HCT116 (cell line): ENCODE measurements at regions not wholly inside any gene's neighbourhood (a gene's known extent, or its start where the extent isn't known, plus 50 kb on each side); places are given as distances from the start of the nearest gene placed in this dataset.

ENCODE experiments used
- CEBPB ChIP-seq: IDR thresholded peaks from 2 replicates; pipeline ENCODE4 v1.6.1; 2012; ENCODE audit warnings: low read depth
- EZH2phosphoT487 ChIP-seq: fragments of 200-600 bp; IDR thresholded peaks from 2 replicates; pipeline ENCODE4 v1.6.1; 2018; ENCODE audit warnings: antibody characterized with exemption, borderline replicate concordance
- POLR2A ChIP-seq: IDR thresholded peaks from 2 replicates; pipeline ENCODE4 v1.7.0; 2011; ENCODE audit warnings: borderline replicate concordance; ENCODE audit not compliant: insufficient read depth, insufficient read length; ENCODE audit errors: extremely low read depth
- TF ChIP-seq, protein P1 (sequence below), 3 experiments: fragments of 200-600 bp in 1 of 3; sonication (generic) in 1 of 3; IDR thresholded peaks in 2 of 3; conservative IDR thresholded peaks in 1 of 3; 2 replicates each; pipeline ENCODE4 v1.5.1; 2012 to 2017; ENCODE audit warnings: low read depth in 2 of 3, low read length in 2 of 3, antibody characterized with exemption in 1 of 3, borderline replicate concordance in 1 of 3, control low read depth in 1 of 3, mild to moderate bottlenecking in 1 of 3, mixed read lengths in 1 of 3, mixed run types in 1 of 3, moderate library complexity in 1 of 3; ENCODE audit not compliant: insufficient read depth in 1 of 3
- TF ChIP-seq, protein P2 (sequence below): IDR thresholded peaks from 2 replicates; pipeline ENCODE4 v1.6.1; 2012; ENCODE audit warnings: low read depth

DNA sequence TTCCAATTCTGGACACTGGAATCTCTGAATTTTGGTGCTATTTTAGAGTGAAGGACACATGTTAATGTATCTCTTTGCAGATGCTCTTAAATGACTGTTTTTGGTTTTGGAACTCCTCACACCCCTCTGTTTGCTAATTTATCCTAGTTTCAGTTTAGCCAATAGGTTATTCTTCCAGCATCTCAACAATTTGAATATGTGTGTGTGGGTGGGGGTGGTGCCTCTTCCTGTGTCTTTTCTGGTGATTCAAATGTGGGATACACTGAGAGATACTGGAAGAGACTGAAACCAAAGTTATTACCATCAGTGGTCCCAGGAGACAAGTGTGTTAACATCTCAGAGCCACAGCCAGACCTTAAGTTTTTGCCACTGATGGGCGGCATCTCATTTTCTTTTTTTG lies 1317.4 kb upstream of the TMEM132C start:
- TF ChIP-seq CEBPB (no peak), POLR2A (no peak), EZH2phosphoT487 (no peak)
- TF ChIP-seq, protein P1, sequence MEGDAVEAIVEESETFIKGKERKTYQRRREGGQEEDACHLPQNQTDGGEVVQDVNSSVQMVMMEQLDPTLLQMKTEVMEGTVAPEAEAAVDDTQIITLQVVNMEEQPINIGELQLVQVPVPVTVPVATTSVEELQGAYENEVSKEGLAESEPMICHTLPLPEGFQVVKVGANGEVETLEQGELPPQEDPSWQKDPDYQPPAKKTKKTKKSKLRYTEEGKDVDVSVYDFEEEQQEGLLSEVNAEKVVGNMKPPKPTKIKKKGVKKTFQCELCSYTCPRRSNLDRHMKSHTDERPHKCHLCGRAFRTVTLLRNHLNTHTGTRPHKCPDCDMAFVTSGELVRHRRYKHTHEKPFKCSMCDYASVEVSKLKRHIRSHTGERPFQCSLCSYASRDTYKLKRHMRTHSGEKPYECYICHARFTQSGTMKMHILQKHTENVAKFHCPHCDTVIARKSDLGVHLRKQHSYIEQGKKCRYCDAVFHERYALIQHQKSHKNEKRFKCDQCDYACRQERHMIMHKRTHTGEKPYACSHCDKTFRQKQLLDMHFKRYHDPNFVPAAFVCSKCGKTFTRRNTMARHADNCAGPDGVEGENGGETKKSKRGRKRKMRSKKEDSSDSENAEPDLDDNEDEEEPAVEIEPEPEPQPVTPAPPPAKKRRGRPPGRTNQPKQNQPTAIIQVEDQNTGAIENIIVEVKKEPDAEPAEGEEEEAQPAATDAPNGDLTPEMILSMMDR (IDR thresholded peaks at IDR 0.05 in 2 of 3, conservative IDR thresholded peaks at IDR 0.05 in 1 of 3; ENCODE audit: borderline replicate concordance in 1 of 3, insufficient read depth in 1 of 3, low read depth in 2 of 3, low read length in 2 of 3), result no peak
- TF ChIP-seq, protein P2, sequence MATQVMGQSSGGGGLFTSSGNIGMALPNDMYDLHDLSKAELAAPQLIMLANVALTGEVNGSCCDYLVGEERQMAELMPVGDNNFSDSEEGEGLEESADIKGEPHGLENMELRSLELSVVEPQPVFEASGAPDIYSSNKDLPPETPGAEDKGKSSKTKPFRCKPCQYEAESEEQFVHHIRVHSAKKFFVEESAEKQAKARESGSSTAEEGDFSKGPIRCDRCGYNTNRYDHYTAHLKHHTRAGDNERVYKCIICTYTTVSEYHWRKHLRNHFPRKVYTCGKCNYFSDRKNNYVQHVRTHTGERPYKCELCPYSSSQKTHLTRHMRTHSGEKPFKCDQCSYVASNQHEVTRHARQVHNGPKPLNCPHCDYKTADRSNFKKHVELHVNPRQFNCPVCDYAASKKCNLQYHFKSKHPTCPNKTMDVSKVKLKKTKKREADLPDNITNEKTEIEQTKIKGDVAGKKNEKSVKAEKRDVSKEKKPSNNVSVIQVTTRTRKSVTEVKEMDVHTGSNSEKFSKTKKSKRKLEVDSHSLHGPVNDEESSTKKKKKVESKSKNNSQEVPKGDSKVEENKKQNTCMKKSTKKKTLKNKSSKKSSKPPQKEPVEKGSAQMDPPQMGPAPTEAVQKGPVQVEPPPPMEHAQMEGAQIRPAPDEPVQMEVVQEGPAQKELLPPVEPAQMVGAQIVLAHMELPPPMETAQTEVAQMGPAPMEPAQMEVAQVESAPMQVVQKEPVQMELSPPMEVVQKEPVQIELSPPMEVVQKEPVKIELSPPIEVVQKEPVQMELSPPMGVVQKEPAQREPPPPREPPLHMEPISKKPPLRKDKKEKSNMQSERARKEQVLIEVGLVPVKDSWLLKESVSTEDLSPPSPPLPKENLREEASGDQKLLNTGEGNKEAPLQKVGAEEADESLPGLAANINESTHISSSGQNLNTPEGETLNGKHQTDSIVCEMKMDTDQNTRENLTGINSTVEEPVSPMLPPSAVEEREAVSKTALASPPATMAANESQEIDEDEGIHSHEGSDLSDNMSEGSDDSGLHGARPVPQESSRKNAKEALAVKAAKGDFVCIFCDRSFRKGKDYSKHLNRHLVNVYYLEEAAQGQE, result no peak
